HL-60 (cell line): ENCODE measurements at regions not wholly inside any gene's neighbourhood (a gene's known extent, or its start where the extent isn't known, plus 50 kb on each side); places are given as distances from the start of the nearest gene placed in this dataset.

ENCODE experiments used
- DNase-seq, 2 experiments: peaks; one replicate each; pipeline ENCODE4 v3.0.0-alpha.2; 2010 to 2020; ENCODE audit warnings: low read depth in 1 of 2, low spot score in 1 of 2
- H3K27ac ChIP-seq: fragments of 250-450 bp; sonication (Bioruptor Pico); replicated peaks from 2 replicates; pipeline ENCODE4 v1.5.1; 2020; ENCODE audit warnings: mild to moderate bottlenecking, moderate library complexity
- H3K27me3 ChIP-seq: fragments of 250-450 bp; sonication (Bioruptor Pico); 2 replicates; pipeline ENCODE4 v1.5.1; 2021; ENCODE audit warnings: mild to moderate bottlenecking, moderate library complexity; ENCODE audit not compliant: insufficient read depth, poor library complexity, severe bottlenecking
- H3K4me3 ChIP-seq: replicated peaks from 2 replicates; pipeline ENCODE4 v1.5.1; 2011; ENCODE audit warnings: mild to moderate bottlenecking, control low read depth, low read length; ENCODE audit not compliant: insufficient read depth
- GABPA ChIP-seq: IDR thresholded peaks from 2 replicates; pipeline ENCODE4 v1.6.1; 2012; ENCODE audit warnings: low read depth
- POLR2AphosphoS5 ChIP-seq: IDR thresholded peaks from 2 replicates; pipeline ENCODE4 v1.6.1; 2012; ENCODE audit warnings: low read depth
- SPI1 ChIP-seq: IDR thresholded peaks from 2 replicates; pipeline ENCODE4 v1.6.1; 2012; ENCODE audit warnings: low read depth, mild to moderate bottlenecking, borderline replicate concordance
- TF ChIP-seq, protein P1 (sequence below): IDR thresholded peaks from one replicate; pipeline ENCODE4 v1.5.1; 2011; ENCODE audit warnings: low read length, control low read depth, inconsistent platforms; ENCODE audit not compliant: insufficient read depth
- TF ChIP-seq, protein P2 (sequence below): IDR thresholded peaks from 2 replicates; pipeline ENCODE4 v1.6.1; 2012; ENCODE audit warnings: low read depth; ENCODE audit not compliant: insufficient replicate concordance

DNA sequence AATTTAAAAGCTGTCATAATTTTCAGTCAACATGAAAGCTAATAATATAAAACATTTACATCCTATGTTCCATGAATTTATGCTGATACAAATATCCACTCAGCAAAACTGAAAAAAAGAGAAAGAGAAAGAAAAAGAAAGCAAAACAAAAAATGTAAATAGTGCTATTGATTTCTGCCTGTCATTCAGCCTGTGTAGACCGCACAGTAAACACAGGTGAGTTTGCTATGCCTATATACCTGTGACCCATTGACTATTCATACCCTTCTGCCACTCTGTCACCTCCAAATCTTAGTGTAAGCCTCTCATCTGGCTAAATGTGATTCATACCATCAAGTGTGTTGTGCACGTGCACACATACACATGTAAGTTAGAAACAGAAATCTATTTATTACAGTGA lies 359.0 kb upstream of the RORB start:
- TF ChIP-seq POLR2AphosphoS5 = no peak
- TF ChIP-seq, protein P1, sequence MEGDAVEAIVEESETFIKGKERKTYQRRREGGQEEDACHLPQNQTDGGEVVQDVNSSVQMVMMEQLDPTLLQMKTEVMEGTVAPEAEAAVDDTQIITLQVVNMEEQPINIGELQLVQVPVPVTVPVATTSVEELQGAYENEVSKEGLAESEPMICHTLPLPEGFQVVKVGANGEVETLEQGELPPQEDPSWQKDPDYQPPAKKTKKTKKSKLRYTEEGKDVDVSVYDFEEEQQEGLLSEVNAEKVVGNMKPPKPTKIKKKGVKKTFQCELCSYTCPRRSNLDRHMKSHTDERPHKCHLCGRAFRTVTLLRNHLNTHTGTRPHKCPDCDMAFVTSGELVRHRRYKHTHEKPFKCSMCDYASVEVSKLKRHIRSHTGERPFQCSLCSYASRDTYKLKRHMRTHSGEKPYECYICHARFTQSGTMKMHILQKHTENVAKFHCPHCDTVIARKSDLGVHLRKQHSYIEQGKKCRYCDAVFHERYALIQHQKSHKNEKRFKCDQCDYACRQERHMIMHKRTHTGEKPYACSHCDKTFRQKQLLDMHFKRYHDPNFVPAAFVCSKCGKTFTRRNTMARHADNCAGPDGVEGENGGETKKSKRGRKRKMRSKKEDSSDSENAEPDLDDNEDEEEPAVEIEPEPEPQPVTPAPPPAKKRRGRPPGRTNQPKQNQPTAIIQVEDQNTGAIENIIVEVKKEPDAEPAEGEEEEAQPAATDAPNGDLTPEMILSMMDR = no peak
- TF ChIP-seq, protein P2, sequence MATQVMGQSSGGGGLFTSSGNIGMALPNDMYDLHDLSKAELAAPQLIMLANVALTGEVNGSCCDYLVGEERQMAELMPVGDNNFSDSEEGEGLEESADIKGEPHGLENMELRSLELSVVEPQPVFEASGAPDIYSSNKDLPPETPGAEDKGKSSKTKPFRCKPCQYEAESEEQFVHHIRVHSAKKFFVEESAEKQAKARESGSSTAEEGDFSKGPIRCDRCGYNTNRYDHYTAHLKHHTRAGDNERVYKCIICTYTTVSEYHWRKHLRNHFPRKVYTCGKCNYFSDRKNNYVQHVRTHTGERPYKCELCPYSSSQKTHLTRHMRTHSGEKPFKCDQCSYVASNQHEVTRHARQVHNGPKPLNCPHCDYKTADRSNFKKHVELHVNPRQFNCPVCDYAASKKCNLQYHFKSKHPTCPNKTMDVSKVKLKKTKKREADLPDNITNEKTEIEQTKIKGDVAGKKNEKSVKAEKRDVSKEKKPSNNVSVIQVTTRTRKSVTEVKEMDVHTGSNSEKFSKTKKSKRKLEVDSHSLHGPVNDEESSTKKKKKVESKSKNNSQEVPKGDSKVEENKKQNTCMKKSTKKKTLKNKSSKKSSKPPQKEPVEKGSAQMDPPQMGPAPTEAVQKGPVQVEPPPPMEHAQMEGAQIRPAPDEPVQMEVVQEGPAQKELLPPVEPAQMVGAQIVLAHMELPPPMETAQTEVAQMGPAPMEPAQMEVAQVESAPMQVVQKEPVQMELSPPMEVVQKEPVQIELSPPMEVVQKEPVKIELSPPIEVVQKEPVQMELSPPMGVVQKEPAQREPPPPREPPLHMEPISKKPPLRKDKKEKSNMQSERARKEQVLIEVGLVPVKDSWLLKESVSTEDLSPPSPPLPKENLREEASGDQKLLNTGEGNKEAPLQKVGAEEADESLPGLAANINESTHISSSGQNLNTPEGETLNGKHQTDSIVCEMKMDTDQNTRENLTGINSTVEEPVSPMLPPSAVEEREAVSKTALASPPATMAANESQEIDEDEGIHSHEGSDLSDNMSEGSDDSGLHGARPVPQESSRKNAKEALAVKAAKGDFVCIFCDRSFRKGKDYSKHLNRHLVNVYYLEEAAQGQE = no peak
- no peak for TF ChIP-seq SPI1
- no peak for TF ChIP-seq GABPA
- Histone ChIP-seq H3K27me3 (no peaks in the 10 kb centered on the region), H3K27ac (no peak overlapping the region), H3K4me3 (no peak overlapping the region)
- DNase-seq = no peak

DNA sequence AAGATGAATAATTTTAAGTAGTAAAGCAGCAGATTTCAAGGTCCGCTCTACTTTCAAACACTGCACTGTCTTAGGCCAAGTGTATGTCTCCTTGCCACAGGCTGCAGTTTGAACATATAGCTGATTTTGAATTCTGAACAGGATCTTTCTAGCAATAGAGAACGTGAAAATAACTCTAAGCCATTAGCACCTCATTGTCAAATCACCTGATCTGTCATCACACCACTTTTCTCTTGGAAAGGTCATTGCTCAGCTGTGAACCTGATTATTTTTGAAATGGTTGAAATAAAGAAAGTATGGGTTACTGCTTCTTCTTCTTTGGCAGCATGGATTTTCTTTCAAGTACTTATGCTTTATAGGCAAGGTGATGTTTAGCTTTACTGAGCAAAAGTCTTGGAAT lies 357.0 kb upstream of the RORB start:
- DNase-seq = no peak
- no peak overlapping the region for H3K4me3 ChIP-seq
- TF ChIP-seq, protein P2 = no peak
- TF ChIP-seq SPI1 (no peak), GABPA (no peak), POLR2AphosphoS5 (no peak)
- TF ChIP-seq, protein P1 = no peak
- no peak overlapping the region for H3K27ac ChIP-seq
- H3K27me3 ChIP-seq = no peaks in the 10 kb centered on the region

DNA sequence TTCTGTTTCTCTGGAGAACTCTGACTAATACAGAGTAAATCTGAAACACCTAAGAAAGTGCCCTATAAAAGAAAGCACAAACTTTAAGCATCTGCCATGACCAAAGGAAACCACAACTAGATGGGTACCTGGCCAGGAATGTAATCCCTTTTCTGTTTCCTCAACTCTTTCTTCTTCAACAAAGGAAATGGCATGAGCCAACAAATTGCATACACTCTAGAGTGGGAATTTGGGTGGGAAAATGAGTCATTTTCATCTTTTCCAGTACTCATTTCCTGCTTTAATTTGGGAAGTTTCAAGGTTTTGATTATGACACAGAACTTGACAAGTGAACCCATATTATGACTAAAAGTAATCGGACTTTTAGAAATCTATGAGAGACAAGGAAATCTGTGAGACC lies 349.2 kb upstream of the RORB start:
- TF ChIP-seq POLR2AphosphoS5 = no peak
- TF ChIP-seq GABPA = no peak
- TF ChIP-seq, protein P1 = no peak
- TF ChIP-seq, protein P2 = no peak
- TF ChIP-seq SPI1 = no peak
- Histone ChIP-seq H3K27me3 (no peaks in the 10 kb centered on the region), H3K4me3 (no peak overlapping the region), H3K27ac (no peak overlapping the region)
- no peak for DNase-seq
